Left lung (tissue), 4 donors: ENCODE measurements at regions not wholly inside any gene's neighbourhood (a gene's known extent, or its start where the extent isn't known, plus 50 kb on each side); places are given as distances from the start of the nearest gene placed in this dataset.
A peak's percentile ranks its signal among the peaks of the same experiment; 100 is the strongest.
"Not testable (repeated sequence)": the region's sequence is repeated elsewhere in the genome, so short reads cannot be mapped to it uniquely, and the experiment has no call there.

Experiments used
- ATAC-seq: fragments of 200-7000 bp; cut with Tn5 transposase; one replicate; pipeline ENCODE4 v1.9.1; 2020; ENCODE audit warnings: moderate library complexity
- DNase-seq, 4 donors: peaks; one replicate each; pipeline ENCODE4 v3.0.0-alpha.2; 2013 to 2020
- H3K27ac ChIP-seq, 2 donors: fragments of 200-600 bp; sonication (generic) in 1 of 2; one replicate each; pipeline versions ENCODE4 v1.5.0 to v1.8.0; 2020 to 2021
- H3K27me3 ChIP-seq, 2 donors: fragments of 200-600 bp; sonication (generic) in 1 of 2; one replicate each; pipeline versions ENCODE4 v1.5.0 to v1.8.0; 2020 to 2021
- H3K36me3 ChIP-seq, 2 donors: fragments of 200-600 bp; sonication (generic) in 1 of 2; one replicate each; pipeline versions ENCODE4 v1.5.0 to v1.8.0; 2020 to 2021
- H3K4me1 ChIP-seq, 2 donors: fragments of 200-600 bp; one replicate each; pipeline ENCODE4 v1.8.0; 2021
- H3K4me3 ChIP-seq, 2 donors: fragments of 200-600 bp; sonication (generic) in 1 of 2; one replicate each; pipeline versions ENCODE4 v1.5.0 to v1.8.0; 2020 to 2021; ENCODE audit warnings: mild to moderate bottlenecking in 1 of 2
- H3K9me3 ChIP-seq, 2 donors: fragments of 200-600 bp; sonication (generic) in 1 of 2; one replicate each; pipeline versions ENCODE4 v1.5.0 to v1.8.0; 2020 to 2021
- intact Hi-C, 2 donors: fragments of 100-400 bp; cut with DNase I; formaldehyde crosslinking; loops; one replicate each; pipeline versions ENCODE4 v1.11.2 to v1.14.2; 2022
- TF ChIP-seq, protein P1 (sequence below), 2 donors: fragments of 200-600 bp; sonication (generic) in 1 of 2; IDR thresholded peaks; one replicate each; pipeline versions ENCODE4 v1.5.0 to v1.8.0; 2021; ENCODE audit warnings: antibody characterized with exemption in 2 of 2
- donor health status: DM: no; HTN: yes; CAD: no.
- donor health status: DM: no; HTN: no; CAD: no.

GRCh38 chr16:77048085-77048484, 142.9 kb upstream of the MON1B start:
- H3K27ac ChIP-seq = no peak overlapping the region
- no peaks in the 10 kb centered on the region for H3K9me3 ChIP-seq
- H3K27me3 ChIP-seq = no peaks in the 10 kb centered on the region
- no peak for DNase-seq
- no peaks in the 10 kb centered on the region for H3K36me3 ChIP-seq
- no peak overlapping the region for H3K4me3 ChIP-seq
- TF ChIP-seq, protein P1, sequence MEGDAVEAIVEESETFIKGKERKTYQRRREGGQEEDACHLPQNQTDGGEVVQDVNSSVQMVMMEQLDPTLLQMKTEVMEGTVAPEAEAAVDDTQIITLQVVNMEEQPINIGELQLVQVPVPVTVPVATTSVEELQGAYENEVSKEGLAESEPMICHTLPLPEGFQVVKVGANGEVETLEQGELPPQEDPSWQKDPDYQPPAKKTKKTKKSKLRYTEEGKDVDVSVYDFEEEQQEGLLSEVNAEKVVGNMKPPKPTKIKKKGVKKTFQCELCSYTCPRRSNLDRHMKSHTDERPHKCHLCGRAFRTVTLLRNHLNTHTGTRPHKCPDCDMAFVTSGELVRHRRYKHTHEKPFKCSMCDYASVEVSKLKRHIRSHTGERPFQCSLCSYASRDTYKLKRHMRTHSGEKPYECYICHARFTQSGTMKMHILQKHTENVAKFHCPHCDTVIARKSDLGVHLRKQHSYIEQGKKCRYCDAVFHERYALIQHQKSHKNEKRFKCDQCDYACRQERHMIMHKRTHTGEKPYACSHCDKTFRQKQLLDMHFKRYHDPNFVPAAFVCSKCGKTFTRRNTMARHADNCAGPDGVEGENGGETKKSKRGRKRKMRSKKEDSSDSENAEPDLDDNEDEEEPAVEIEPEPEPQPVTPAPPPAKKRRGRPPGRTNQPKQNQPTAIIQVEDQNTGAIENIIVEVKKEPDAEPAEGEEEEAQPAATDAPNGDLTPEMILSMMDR (IDR thresholded peaks at IDR 0.05) = no peak
- no peaks in the 10 kb centered on the region for H3K4me1 ChIP-seq
- no peak for ATAC-seq
- intact Hi-C loops = no loop called here

- no peaks in the 10 kb centered on the region for H3K4me1 ChIP-seq
- TF ChIP-seq, protein P1 (IDR thresholded peaks at IDR 0.05) = no peak
- intact Hi-C loops = no loop called here
- no peak overlapping the region for H3K4me3 ChIP-seq
- H3K27ac ChIP-seq = no peak overlapping the region
- ATAC-seq (no peak), DNase-seq (no peak)
- no peaks in the 10 kb centered on the region for H3K9me3 ChIP-seq
- H3K36me3 ChIP-seq = no peaks in the 10 kb centered on the region
- no peaks in the 10 kb centered on the region for H3K27me3 ChIP-seq
Measured at GRCh38 chr16:77049577-77049976, 141.4 kb upstream of the MON1B start.

DNA sequence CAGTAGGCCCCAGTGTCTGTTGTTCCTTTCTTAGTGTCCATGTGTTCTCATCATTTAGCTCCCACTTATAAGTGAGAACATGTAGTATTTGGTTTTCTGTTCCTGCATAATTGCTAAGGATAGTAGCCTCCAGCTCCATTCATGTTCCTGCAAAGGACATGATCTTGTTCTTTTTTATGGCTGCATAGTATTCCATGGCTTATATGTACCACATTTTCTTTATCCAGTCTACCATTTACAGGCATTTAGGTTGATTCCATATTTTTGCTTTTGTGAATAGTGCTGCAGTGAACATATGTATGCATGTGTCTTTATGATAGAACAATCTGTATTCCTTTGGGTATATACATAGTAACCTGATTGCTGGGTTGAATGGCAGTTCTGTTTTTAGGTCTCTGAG, 134.4 kb upstream of the MON1B start:
- intact Hi-C loops, ATAC-seq, H3K4me1 ChIP-seq, H3K27ac ChIP-seq, H3K36me3 ChIP-seq, DNase-seq, H3K4me3 ChIP-seq, H3K9me3 ChIP-seq, H3K27me3 ChIP-seq: not testable (repeated sequence)

GRCh38 chr16:77057161-77057774, 133.7 kb upstream of the MON1B start:
- TF ChIP-seq, protein P1 (IDR thresholded peaks at IDR 0.05) = no peak
- no peak for DNase-seq
- Histone ChIP-seq H3K4me1 (no peaks in the 10 kb centered on the region), H3K36me3 (no peaks in the 10 kb centered on the region), H3K27ac (no peak overlapping the region), H3K27me3 (no peaks in the 10 kb centered on the region), H3K4me3 (no peak overlapping the region), H3K9me3 (no peaks in the 10 kb centered on the region)
- no peak for ATAC-seq
- intact Hi-C loops = no loop called here

DNA sequence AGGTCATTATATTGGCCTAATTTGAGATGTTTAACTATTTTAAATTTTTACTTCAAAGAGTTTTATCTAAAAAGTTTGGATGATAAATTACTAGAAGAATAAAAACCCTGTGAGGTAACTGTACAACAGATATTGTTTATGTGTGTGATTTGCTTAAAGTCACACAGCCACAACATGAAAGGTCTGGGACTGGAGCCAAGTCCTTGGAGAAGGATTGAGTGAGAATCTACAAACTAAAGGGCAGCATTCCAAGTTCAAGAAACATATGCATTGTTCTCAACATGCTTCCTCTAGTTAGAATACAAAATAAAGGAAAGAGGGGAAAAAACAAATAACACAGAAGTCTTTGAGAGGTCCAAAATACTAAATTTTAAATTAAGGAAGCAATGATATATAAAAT, 131.5 kb upstream of the MON1B start:
- Histone ChIP-seq H3K4me1 (peaks cover 0 to 5% of the 10 kb centered on the region in 2 donors), H3K27me3 (no peaks in the 10 kb centered on the region), H3K27ac (no peak overlapping the region), H3K4me3 (no peak overlapping the region), H3K9me3 (no peaks in the 10 kb centered on the region), H3K36me3 (no peaks in the 10 kb centered on the region)
- no peak for ATAC-seq
- peak in 2 of 4 donors; percentile 73 to 81 for DNase-seq
- intact Hi-C loops = no loop called here
- TF ChIP-seq, protein P1 (IDR thresholded peaks at IDR 0.05) = no peak

- intact Hi-C loops = no loop called here
- H3K9me3 ChIP-seq = no peaks in the 10 kb centered on the region
Measured at GRCh38 chr16:77060614-77061013, 130.4 kb upstream of the MON1B start.

More at GRCh38 chr16:77060614-77061013, 130.4 kb upstream of the MON1B start:
- Histone ChIP-seq H3K27ac (no peak overlapping the region), H3K4me1 (peaks cover 0 to 5% of the 10 kb centered on the region in 2 donors), H3K4me3 (no peak overlapping the region), H3K27me3 (no peaks in the 10 kb centered on the region), H3K36me3 (no peaks in the 10 kb centered on the region)
- ATAC-seq (no peak), DNase-seq (no peak)
- TF ChIP-seq, protein P1 (IDR thresholded peaks at IDR 0.05) = no peak
